ENCODE measurements at regions not wholly inside any gene's neighbourhood (a gene's known extent, or its start where the extent isn't known, plus 50 kb on each side); places are given as distances from the start of the nearest gene placed in this dataset.

DNA sequence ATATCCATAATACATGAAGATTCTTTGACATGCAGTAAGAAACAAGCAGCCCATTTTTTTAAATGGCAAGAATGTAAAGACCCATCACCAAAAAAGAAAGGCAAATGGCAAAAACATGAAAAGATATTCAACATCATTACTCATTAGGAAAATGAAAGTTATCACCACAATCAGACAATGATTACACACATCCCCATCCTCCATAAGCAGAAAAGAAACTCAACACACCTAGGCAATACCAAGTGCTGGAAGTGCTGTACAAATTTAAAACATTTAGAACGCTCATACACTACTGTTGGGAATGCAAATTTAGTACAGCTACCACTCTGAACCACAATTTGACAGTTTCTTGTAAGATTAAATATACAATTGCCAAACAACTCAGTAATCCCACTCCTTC lies 466.7 kb downstream of the ACTL7B start:
- no peak for DNase-seq (ENCODE audit: low read depth)
- no peak overlapping the region for H3K4me3 ChIP-seq (ENCODE audit: low read length)
- TF ChIP-seq, protein P1, sequence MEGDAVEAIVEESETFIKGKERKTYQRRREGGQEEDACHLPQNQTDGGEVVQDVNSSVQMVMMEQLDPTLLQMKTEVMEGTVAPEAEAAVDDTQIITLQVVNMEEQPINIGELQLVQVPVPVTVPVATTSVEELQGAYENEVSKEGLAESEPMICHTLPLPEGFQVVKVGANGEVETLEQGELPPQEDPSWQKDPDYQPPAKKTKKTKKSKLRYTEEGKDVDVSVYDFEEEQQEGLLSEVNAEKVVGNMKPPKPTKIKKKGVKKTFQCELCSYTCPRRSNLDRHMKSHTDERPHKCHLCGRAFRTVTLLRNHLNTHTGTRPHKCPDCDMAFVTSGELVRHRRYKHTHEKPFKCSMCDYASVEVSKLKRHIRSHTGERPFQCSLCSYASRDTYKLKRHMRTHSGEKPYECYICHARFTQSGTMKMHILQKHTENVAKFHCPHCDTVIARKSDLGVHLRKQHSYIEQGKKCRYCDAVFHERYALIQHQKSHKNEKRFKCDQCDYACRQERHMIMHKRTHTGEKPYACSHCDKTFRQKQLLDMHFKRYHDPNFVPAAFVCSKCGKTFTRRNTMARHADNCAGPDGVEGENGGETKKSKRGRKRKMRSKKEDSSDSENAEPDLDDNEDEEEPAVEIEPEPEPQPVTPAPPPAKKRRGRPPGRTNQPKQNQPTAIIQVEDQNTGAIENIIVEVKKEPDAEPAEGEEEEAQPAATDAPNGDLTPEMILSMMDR (conservative IDR thresholded peaks at IDR 0.05; ENCODE audit: low read length): no peak

DNA sequence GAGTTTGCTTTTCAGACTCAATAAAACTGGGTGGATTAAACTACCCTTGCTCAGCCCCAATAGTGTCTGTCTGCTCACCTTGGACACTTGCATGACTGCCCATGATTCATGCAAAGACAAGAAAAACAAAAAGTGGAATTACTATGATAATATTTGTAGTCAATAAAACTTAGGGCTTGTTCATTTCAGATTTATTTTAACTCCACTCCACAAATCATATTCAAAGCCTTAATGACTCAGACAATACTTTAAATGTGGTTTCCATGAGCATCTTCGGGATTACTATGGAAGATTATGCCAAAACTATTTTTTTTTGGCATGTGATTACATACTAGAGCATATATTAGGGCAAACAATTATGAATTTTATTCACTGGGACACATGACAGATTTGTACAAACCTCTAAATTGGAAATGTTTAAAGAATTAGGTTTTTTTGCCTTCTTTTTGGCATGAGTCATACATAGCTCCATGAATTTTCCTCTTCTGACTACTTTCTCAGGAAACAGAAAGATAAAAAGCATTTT lies 468.9 kb downstream of the ACTL7B start:
- no peak overlapping the region for H3K4me3 ChIP-seq (ENCODE audit: low read length)
- TF ChIP-seq, protein P1 (conservative IDR thresholded peaks at IDR 0.05; ENCODE audit: low read length): no peak
- DNase-seq (ENCODE audit: low read depth): peak; percentile 92

DNA sequence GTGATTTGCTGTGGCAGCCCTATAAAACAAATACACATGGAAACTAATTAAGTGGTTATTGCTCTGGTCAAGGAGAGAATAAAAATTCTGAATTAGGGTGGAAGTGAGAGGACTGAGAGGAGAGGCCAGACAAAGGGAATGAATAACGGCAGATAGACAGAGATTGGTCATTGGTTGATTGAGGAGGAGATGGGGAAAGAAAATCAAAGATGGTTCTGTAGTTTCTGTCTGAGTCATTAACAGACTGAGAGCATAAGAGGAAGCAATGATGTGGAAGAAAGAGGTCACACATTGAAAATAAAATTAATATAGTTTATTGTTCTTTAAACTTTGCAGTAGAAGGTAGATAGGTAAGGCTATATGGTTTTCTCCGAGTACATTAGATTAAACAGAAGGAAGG lies 469.8 kb downstream of the ACTL7B start:
- no peak for DNase-seq (ENCODE audit: low read depth)
- H3K4me3 ChIP-seq (ENCODE audit: low read length): no peak overlapping the region
- TF ChIP-seq, protein P1 (conservative IDR thresholded peaks at IDR 0.05; ENCODE audit: low read length): no peak

DNA sequence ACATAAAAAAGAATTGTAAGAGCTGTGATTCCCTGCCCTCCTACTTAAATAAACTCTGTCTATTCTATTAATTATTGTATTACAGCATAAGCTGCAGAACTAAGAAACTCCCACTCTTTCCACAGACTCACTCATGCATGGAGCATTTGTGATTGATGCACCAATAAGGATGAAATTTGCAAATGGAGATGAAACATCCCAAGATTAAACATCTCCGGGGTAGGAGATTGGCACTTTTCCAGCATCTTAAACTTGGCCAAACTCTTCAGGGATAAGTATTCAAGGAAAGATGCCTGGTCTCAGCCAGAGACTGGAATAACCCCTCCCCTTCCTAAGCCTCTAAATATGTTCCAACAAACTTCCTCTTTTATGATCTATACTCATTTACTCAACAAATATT lies 472.0 kb downstream of the ACTL7B start:
- DNase-seq (ENCODE audit: low read depth): no peak
- TF ChIP-seq, protein P1 (conservative IDR thresholded peaks at IDR 0.05; ENCODE audit: low read length): no peak
- H3K4me3 ChIP-seq (ENCODE audit: low read length): no peak overlapping the region

DNA sequence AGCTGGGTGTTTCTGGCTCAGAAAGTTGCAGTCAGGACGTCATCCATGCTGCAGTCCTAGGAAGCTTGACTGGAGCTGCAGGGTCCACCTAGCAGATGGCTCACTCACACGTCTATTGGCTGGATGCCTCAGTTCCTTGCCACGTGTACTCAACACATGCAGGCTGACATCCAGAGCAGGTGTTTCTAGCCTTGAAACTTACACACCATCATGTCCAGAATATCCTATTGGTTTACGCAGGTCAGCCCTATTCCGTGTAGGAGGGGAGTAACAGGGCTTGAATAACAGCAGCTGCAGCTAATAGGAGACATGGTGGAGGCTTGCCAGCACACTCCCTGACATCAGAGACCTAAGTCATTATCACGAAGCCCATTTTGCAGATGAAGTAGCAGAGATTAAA lies 473.5 kb downstream of the ACTL7B start:
- DNase-seq (ENCODE audit: low read depth): no peak
- no peak overlapping the region for H3K4me3 ChIP-seq (ENCODE audit: low read length)
- TF ChIP-seq, protein P1 (conservative IDR thresholded peaks at IDR 0.05; ENCODE audit: low read length): no peak

DNA sequence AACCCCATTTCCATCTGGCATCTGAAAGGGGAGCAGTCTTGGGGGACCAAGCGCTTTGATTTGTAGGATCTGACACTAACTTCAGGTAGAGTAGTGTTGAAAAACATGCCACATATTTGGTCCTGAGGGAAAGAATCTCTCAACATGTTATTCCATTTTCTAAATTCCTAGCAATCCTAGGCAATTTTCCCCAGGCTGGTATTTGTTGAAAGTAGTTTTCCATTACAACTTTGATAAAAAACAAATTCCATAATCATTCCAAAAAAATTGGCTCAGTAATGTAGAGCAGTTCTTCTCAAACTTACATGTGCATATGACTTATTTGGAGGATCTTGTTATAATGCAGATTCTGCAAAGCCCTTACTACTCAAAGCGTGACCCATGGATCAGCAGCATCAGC lies 477.9 kb downstream of the ACTL7B start:
- DNase-seq (ENCODE audit: low read depth): peak; percentile 56
- TF ChIP-seq, protein P1 (conservative IDR thresholded peaks at IDR 0.05; ENCODE audit: low read length): no peak
- H3K4me3 ChIP-seq (ENCODE audit: low read length): no peak overlapping the region

DNA sequence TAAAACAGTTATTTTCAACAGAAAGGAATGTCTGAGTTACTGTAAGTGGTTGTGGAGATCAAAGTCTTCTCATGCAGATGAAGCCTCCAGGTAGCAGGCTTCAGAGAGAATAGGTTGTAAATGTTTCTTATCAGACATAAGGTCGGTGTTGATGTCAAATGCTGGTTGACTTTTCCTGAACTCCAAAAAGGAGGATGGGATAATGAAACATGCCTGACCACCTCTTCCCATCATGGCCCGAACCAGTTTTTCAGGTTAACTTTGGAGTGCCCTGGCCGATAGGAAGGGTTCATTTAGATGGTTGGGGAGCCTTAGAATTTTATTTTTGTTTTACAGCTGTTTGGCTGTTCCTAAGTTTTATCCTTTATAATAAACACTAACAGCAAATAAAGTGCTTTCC lies 478.4 kb downstream of the ACTL7B start:
- TF ChIP-seq, protein P1 (conservative IDR thresholded peaks at IDR 0.05; ENCODE audit: low read length): no peak
- no peak for DNase-seq (ENCODE audit: low read depth)
- H3K4me3 ChIP-seq (ENCODE audit: low read length): no peak overlapping the region

Measured in AG10803 (cell line).